Adipocyte (in vitro differentiated cells): ENCODE measurements at regions not wholly inside any gene's neighbourhood (a gene's known extent, or its start where the extent isn't known, plus 50 kb on each side); places are given as distances from the start of the nearest gene placed in this dataset.

Experiments used
- DNase-seq: peaks from one replicate; pipeline ENCODE4 v3.0.0-alpha.2; 2015; ENCODE audit warnings: low read depth
- H3K27me3 ChIP-seq: replicated peaks from 2 replicates; pipeline ENCODE4 v1.7.0; 2013; ENCODE audit warnings: mild to moderate bottlenecking, low read length, moderate library complexity; ENCODE audit not compliant: control insufficient read depth, insufficient read depth
- H3K36me3 ChIP-seq: 2 replicates; pipeline ENCODE4 v1.7.0; 2013; ENCODE audit warnings: low read length, mild to moderate bottlenecking, moderate library complexity; ENCODE audit not compliant: control insufficient read depth, insufficient read depth, severe bottlenecking
- H3K4me1 ChIP-seq: 2 replicates; pipeline ENCODE4 v1.7.0; 2013; ENCODE audit warnings: mild to moderate bottlenecking, low read length, moderate library complexity; ENCODE audit not compliant: control insufficient read depth, insufficient read depth
- H3K4me3 ChIP-seq: 2 replicates; pipeline ENCODE4 v1.7.0; 2013; ENCODE audit warnings: mild to moderate bottlenecking, low read length, moderate library complexity
- H3K9ac ChIP-seq: 2 replicates; pipeline ENCODE4 v1.7.0; 2013; ENCODE audit warnings: mild to moderate bottlenecking, low read length, moderate library complexity
- H3K9me3 ChIP-seq: 2 replicates; pipeline ENCODE4 v1.7.0; 2013; ENCODE audit warnings: mild to moderate bottlenecking, low read length, moderate library complexity; ENCODE audit not compliant: control insufficient read depth

- no peak for DNase-seq
- Histone ChIP-seq H3K4me3 (no peak overlapping the region), H3K9ac (no peak overlapping the region), H3K9me3 (peaks cover 16% of the 10 kb centered on the region), H3K36me3 (no peaks in the 10 kb centered on the region), H3K4me1 (peaks cover 17% of the 10 kb centered on the region), H3K27me3 (peaks cover 25% of the 10 kb centered on the region)
Measured at GRCh38 chr22:27137871-27138337, 480.5 kb downstream of the MIAT start.

DNA sequence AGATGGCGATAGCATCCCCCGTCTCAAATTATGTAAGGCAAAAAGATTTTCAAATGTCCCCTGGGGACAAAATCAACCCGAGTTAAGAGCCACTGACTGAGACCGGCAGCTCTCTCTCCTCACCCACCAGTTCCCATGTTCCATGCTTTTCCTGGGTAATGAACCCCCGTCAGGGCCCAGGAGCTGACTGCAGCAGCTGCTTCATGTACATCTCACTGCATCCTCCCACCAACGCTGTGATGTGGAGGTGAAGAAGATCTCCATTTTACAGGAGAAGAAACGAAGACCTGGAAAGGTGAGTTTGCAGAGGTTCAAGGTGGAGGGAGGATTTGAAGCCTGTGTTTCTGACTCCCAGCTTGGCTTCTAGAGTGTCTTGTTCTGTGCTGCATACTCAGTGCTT is 481.1 kb downstream of the MIAT start:
- H3K4me1 ChIP-seq: peaks cover 17% of the 10 kb centered on the region
- H3K36me3 ChIP-seq: no peaks in the 10 kb centered on the region
- H3K9ac ChIP-seq: no peak overlapping the region
- peaks cover 16% of the 10 kb centered on the region for H3K9me3 ChIP-seq
- H3K4me3 ChIP-seq: no peak overlapping the region
- no peak for DNase-seq
- peaks cover 30% of the 10 kb centered on the region for H3K27me3 ChIP-seq

DNA sequence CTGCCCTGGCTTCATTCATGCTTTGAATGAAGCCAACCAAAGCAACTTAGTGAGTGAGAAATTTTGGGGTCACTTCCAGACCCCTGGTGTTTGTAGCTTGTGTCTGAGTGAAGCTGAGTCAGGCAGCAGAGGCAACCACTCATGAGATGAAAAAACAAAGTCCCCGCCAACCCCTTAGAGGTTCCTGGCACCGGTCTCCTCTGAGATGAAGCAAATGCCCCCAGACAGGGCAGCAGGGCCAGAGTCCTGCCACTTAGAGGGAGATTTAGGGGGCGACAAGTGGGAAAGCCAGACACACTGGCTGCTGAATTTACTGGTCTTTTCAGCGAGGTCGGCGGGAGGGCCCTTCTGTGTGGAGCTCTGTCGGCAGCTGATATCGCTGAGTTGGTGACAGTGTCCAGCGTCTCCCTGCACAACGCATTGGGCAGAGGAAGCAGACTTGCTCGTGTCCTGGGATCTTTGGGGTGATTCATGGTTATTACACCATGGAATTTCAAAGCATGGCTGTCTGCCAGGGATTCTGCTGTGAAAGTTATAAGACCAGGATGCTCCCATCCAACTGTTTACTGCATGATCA is 482.6 kb downstream of the MIAT start:
- Histone ChIP-seq H3K4me3 (no peak overlapping the region), H3K27me3 (peaks cover 32% of the 10 kb centered on the region), H3K9ac (no peak overlapping the region), H3K4me1 (peaks cover 3% of the 10 kb centered on the region), H3K36me3 (no peaks in the 10 kb centered on the region), H3K9me3 (peaks cover 16% of the 10 kb centered on the region)
- peak; percentile 64 for DNase-seq

DNA sequence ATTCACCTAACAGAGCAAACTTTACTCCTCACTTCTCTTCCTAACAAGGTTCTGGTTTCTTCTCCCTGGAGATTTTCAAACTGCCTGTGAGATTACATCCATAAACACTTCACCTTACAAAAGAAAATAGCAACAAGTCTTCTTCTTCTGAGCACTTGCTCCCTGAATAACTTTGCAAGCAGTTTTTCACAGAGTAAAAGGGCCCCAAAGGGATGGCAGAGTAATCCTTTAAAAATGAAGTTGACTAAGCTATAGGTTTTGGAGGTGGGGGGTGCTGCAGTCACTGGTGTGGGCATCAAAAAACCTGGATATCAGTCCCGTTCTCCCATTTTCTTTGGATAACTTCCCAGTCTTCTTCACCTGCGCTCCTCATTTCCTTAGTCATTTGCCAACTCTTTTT is 484.9 kb downstream of the MIAT start:
- peaks cover 3% of the 10 kb centered on the region for H3K4me1 ChIP-seq
- H3K9me3 ChIP-seq: peaks cover 1% of the 10 kb centered on the region
- no peaks in the 10 kb centered on the region for H3K36me3 ChIP-seq
- H3K9ac ChIP-seq: no peak overlapping the region
- no peak for DNase-seq
- H3K4me3 ChIP-seq: no peak overlapping the region
- H3K27me3 ChIP-seq: peaks cover 40% of the 10 kb centered on the region

- H3K4me1 ChIP-seq: peaks cover 3% of the 10 kb centered on the region
- no peaks in the 10 kb centered on the region for H3K36me3 ChIP-seq
- H3K9me3 ChIP-seq: no peaks in the 10 kb centered on the region
- DNase-seq: no peak
- H3K9ac ChIP-seq: no peak overlapping the region
- no peak overlapping the region for H3K4me3 ChIP-seq
- H3K27me3 ChIP-seq: peaks cover 53% of the 10 kb centered on the region
Measured at GRCh38 chr22:27144321-27144720, 486.9 kb downstream of the MIAT start.

DNA sequence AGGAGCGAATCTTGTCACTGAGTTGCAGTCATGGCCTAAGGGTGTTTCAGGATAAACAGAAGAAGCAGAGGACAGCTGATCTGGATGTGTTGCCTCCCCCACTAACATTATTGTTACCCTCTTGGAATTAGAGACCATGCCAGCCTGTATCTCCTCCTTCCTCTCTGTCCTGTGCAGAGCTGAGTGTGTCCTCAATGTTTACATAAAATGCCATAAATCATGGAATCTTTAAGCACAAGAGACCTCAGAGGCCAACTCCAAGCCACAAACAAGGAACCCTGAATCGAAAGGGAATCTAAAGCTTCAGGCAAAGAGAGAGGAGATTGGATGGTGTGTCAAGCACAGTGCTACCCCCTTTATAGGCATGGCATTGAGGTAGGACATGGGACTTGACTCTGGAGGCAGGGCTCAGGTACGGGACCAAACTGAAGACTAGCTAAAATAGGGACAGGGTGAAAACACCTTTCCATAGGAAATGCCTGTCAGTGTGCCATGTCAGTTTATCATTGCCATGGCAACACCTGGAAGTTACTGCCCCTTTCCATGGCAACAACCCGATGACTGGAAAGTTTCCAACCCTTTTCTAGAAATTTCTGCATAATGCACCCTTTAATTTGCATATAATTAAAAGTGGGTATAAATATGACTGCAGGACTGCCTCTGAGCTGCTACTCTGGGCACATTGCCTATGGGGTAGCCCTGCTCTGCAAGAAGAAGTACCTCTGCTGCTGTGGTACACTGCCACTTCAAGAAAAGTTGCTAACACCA is 489.7 kb downstream of the MIAT start:
- no peak overlapping the region for H3K9ac ChIP-seq
- no peak for DNase-seq
- no peak overlapping the region for H3K4me3 ChIP-seq
- H3K27me3 ChIP-seq: peaks cover 58% of the 10 kb centered on the region
- peaks cover 13% of the 10 kb centered on the region for H3K4me1 ChIP-seq
- H3K9me3 ChIP-seq: no peaks in the 10 kb centered on the region
- no peaks in the 10 kb centered on the region for H3K36me3 ChIP-seq

DNA sequence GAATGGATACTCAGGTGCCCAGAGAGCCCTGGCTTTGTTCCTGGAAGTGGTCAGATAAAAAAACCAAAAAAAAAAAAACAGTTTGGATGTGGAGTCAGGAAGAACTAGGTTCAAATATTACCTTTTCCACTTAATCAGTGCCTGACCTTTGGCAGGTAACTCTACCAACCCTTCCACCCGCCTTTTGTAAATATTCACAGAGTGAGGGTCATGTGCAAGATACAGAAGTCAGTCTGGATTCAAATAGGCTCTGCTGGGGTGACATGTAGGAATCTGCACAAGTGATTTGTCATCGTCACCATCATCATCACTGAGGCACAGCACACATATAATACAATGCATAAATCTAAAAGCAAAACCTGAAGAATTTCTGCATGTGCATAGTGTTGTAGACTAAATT is 490.7 kb downstream of the MIAT start:
- H3K27me3 ChIP-seq: peaks cover 50% of the 10 kb centered on the region
- no peaks in the 10 kb centered on the region for H3K9me3 ChIP-seq
- no peak overlapping the region for H3K4me3 ChIP-seq
- no peaks in the 10 kb centered on the region for H3K36me3 ChIP-seq
- no peak overlapping the region for H3K9ac ChIP-seq
- no peak for DNase-seq
- peaks cover 13% of the 10 kb centered on the region for H3K4me1 ChIP-seq

GRCh38 chr22:27148886-27149470 is 491.6 kb downstream of the MIAT start:
- Histone ChIP-seq H3K36me3 (no peaks in the 10 kb centered on the region), H3K9me3 (no peaks in the 10 kb centered on the region), H3K4me1 (peaks cover 13% of the 10 kb centered on the region), H3K4me3 (no peak overlapping the region), H3K27me3 (peaks cover 49% of the 10 kb centered on the region), H3K9ac (no peak overlapping the region)
- no peak for DNase-seq

GRCh38 chr22:27149921-27150543 is 492.6 kb downstream of the MIAT start:
- no peak for DNase-seq
- Histone ChIP-seq H3K4me1 (peaks cover 13% of the 10 kb centered on the region), H3K4me3 (no peak overlapping the region), H3K9me3 (no peaks in the 10 kb centered on the region), H3K36me3 (no peaks in the 10 kb centered on the region), H3K9ac (no peak overlapping the region), H3K27me3 (peaks cover 48% of the 10 kb centered on the region)

- peaks cover 13% of the 10 kb centered on the region for H3K4me1 ChIP-seq
- H3K9ac ChIP-seq: no peak overlapping the region
- no peaks in the 10 kb centered on the region for H3K9me3 ChIP-seq
- H3K36me3 ChIP-seq: no peaks in the 10 kb centered on the region
- H3K27me3 ChIP-seq: peaks cover 42% of the 10 kb centered on the region
- peak; percentile 22 for DNase-seq
- H3K4me3 ChIP-seq: no peak overlapping the region
Measured at GRCh38 chr22:27150544-27150941, 493.2 kb downstream of the MIAT start.

GRCh38 chr22:27151407-27151806 is 494.0 kb downstream of the MIAT start:
- Histone ChIP-seq H3K9ac (no peak overlapping the region), H3K27me3 (peaks cover 40% of the 10 kb centered on the region), H3K9me3 (no peaks in the 10 kb centered on the region), H3K36me3 (no peaks in the 10 kb centered on the region), H3K4me3 (no peak overlapping the region), H3K4me1 (peaks cover 13% of the 10 kb centered on the region)
- no peak for DNase-seq
